ENCODE measurements at regions not wholly inside any gene's neighbourhood (a gene's known extent, or its start where the extent isn't known, plus 50 kb on each side); places are given as distances from the start of the nearest gene placed in this dataset.

DNA sequence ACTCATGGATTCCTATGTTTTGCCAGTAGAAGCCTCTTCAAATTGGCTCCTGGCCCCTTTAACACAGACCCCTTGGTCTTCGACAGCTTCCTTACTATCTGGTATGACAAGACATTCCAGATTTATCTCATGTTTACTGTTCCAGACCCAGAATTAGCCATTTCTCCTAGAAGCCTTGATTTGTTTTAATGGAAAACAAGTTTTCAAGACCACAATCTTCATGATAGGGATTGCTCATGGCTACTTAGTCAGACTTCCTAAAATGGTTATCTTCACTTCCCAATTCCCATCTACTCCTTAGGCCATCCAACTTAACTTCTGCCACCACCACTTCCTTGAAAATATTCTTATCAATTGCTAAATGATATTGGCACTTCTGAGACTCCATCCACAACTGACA is 63.2 kb downstream of the TTC32 start:
- TF ChIP-seq, protein P1, sequence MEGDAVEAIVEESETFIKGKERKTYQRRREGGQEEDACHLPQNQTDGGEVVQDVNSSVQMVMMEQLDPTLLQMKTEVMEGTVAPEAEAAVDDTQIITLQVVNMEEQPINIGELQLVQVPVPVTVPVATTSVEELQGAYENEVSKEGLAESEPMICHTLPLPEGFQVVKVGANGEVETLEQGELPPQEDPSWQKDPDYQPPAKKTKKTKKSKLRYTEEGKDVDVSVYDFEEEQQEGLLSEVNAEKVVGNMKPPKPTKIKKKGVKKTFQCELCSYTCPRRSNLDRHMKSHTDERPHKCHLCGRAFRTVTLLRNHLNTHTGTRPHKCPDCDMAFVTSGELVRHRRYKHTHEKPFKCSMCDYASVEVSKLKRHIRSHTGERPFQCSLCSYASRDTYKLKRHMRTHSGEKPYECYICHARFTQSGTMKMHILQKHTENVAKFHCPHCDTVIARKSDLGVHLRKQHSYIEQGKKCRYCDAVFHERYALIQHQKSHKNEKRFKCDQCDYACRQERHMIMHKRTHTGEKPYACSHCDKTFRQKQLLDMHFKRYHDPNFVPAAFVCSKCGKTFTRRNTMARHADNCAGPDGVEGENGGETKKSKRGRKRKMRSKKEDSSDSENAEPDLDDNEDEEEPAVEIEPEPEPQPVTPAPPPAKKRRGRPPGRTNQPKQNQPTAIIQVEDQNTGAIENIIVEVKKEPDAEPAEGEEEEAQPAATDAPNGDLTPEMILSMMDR (IDR thresholded peaks at IDR 0.05): no peak
- no peak for TF ChIP-seq POLR2A (IDR thresholded peaks at IDR 0.05)
